ENCODE measurements at regions not wholly inside any gene's neighbourhood (a gene's known extent, or its start where the extent isn't known, plus 50 kb on each side); places are given as distances from the start of the nearest gene placed in this dataset.

- ChIA-PET CTCF (no interaction called here), POLR2A (ENCODE audit: low non-redundant PET) (no interaction called here)
- no peak overlapping the region for H3K4me3 ChIP-seq (ENCODE audit: low read depth, low read length, poor library complexity, severe bottlenecking)
- H3K27me3 ChIP-seq (replicated peaks; ENCODE audit: insufficient read depth, low read depth, low read length, poor library complexity) = no peaks in the 10 kb centered on the region
- TF ChIP-seq EZH2 (IDR thresholded peaks at IDR 0.05; ENCODE audit: borderline replicate concordance, low read depth, low read length, poor library complexity, severe bottlenecking) (no peak), CTCF (conservative IDR thresholded peaks at IDR 0.05; ENCODE audit: low read depth, low read length) (no peak)
- no TSS peak for BruUV-seq (replicated peaks)
- no peak for DNase-seq (ENCODE audit: low spot score)
- no peaks in the 10 kb centered on the region for H3K9me3 ChIP-seq (ENCODE audit: low read depth, low read length, poor library complexity, severe bottlenecking)
- H3K4me1 ChIP-seq (ENCODE audit: insufficient read depth, low read length, poor library complexity, severe bottlenecking) = no peaks in the 10 kb centered on the region
- no peaks in the 10 kb centered on the region for H3K36me3 ChIP-seq (ENCODE audit: insufficient read depth, low read length, poor library complexity, severe bottlenecking)
- intact Hi-C loops (cut with micrococcal nuclease; ENCODE audit: unreplicated experiment) = no loop called here
- H3K27ac ChIP-seq (ENCODE audit: low read depth, low read length, poor library complexity, severe bottlenecking) = no peak overlapping the region
These were observed 1307.3 kb downstream of the RPA4 start for GRCh38 chrX:98191003-98191402.

GRCh38 chrX:98194036-98194435 is 1310.3 kb downstream of the RPA4 start:
- intact Hi-C loops (cut with micrococcal nuclease; ENCODE audit: unreplicated experiment) = no loop called here

GRCh38 chrX:98203800-98204199 is 1320.1 kb downstream of the RPA4 start:
- Histone ChIP-seq H3K9me3 (ENCODE audit: low read depth, low read length, poor library complexity, severe bottlenecking) (no peaks in the 10 kb centered on the region), H3K4me3 (ENCODE audit: low read depth, low read length, poor library complexity, severe bottlenecking) (no peak overlapping the region), H3K27me3 (replicated peaks; ENCODE audit: insufficient read depth, low read depth, low read length, poor library complexity) (no peaks in the 10 kb centered on the region), H3K4me1 (ENCODE audit: insufficient read depth, low read length, poor library complexity, severe bottlenecking) (no peaks in the 10 kb centered on the region), H3K36me3 (ENCODE audit: insufficient read depth, low read length, poor library complexity, severe bottlenecking) (no peaks in the 10 kb centered on the region), H3K27ac (ENCODE audit: low read depth, low read length, poor library complexity, severe bottlenecking) (no peak overlapping the region)
- TF ChIP-seq EZH2 (IDR thresholded peaks at IDR 0.05; ENCODE audit: borderline replicate concordance, low read depth, low read length, poor library complexity, severe bottlenecking) (no peak), CTCF (conservative IDR thresholded peaks at IDR 0.05; ENCODE audit: low read depth, low read length) (no peak)
- ChIA-PET POLR2A (ENCODE audit: low non-redundant PET) (no interaction called here), CTCF (no interaction called here)
- no peak for DNase-seq (ENCODE audit: low spot score)
- intact Hi-C loops (cut with micrococcal nuclease; ENCODE audit: unreplicated experiment) = no loop called here
- BruUV-seq (replicated peaks) = no TSS peak

More at GRCh38 chrX:98194036-98194435, 1310.3 kb downstream of the RPA4 start:
- H3K27ac ChIP-seq (ENCODE audit: low read depth, low read length, poor library complexity, severe bottlenecking) = no peak overlapping the region
- H3K9me3 ChIP-seq (ENCODE audit: low read depth, low read length, poor library complexity, severe bottlenecking) = no peaks in the 10 kb centered on the region
- no TSS peak for BruUV-seq (replicated peaks)
- no peak for DNase-seq (ENCODE audit: low spot score)
- H3K36me3 ChIP-seq (ENCODE audit: insufficient read depth, low read length, poor library complexity, severe bottlenecking) = no peaks in the 10 kb centered on the region
- POLR2A ChIA-PET (ENCODE audit: low non-redundant PET) = no interaction called here
- TF ChIP-seq CTCF (conservative IDR thresholded peaks at IDR 0.05; ENCODE audit: low read depth, low read length) (no peak), EZH2 (IDR thresholded peaks at IDR 0.05; ENCODE audit: borderline replicate concordance, low read depth, low read length, poor library complexity, severe bottlenecking) (no peak)
- H3K27me3 ChIP-seq (replicated peaks; ENCODE audit: insufficient read depth, low read depth, low read length, poor library complexity) = no peaks in the 10 kb centered on the region
- H3K4me1 ChIP-seq (ENCODE audit: insufficient read depth, low read length, poor library complexity, severe bottlenecking) = no peaks in the 10 kb centered on the region
- CTCF ChIA-PET = no interaction called here
- no peak overlapping the region for H3K4me3 ChIP-seq (ENCODE audit: low read depth, low read length, poor library complexity, severe bottlenecking)
